ENCODE measurements at regions not wholly inside any gene's neighbourhood (a gene's known extent, or its start where the extent isn't known, plus 50 kb on each side); places are given as distances from the start of the nearest gene placed in this dataset.

DNA sequence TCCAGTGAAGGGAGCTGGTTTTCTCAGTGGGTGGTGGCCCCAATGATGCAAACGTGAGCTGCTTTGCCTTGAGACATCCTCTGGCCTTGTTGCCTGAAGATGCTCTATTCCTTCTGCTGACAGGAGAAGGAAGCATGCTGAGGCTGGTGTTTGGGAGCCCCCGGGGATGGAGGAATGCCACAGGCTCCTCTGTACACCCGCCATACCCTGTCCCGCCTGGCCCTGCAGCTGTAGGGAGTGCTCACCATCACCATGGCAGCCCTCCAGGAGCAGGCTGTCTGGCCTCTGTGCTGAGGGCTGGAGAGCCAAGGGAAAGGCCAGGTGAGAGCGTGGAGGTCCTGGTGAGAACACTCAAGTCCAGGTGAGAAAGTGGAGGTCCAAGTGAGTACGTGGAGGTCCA lies 134.4 kb downstream of the MRPL36 start:
- no peak for TF ChIP-seq POLR2A (IDR thresholded peaks at IDR 0.05)
- no peak for TF ChIP-seq POLR2AphosphoS5 (IDR thresholded peaks at IDR 0.05)
